CD4-positive, alpha-beta T cell (primary cell): ENCODE measurements at regions not wholly inside any gene's neighbourhood (a gene's known extent, or its start where the extent isn't known, plus 50 kb on each side); places are given as distances from the start of the nearest gene placed in this dataset.
A peak's percentile ranks its signal among the peaks of the same experiment; 100 is the strongest.
"Not testable (repeated sequence)": the region's sequence is repeated elsewhere in the genome, so short reads cannot be mapped to it uniquely, and the experiment has no call there.

Experiments used
- ATAC-seq: fragments of 200-7000 bp; cut with Tn5 transposase; one replicate; pipeline ENCODE4 v1.10.0; 2022; ENCODE audit warnings: mild to moderate bottlenecking; ENCODE audit not compliant: poor library complexity
- CTCF ChIA-PET: fragments of 350-600 bp; sonication (Branson Sonifier 250); formaldehyde crosslinking; loops from one replicate; lab custom pipeline; 2021; ENCODE audit warnings: antibody characterized with exemption, inconsistent platforms; lab: Charles Lee
- POLR2A ChIA-PET: fragments of 350-600 bp; sonication (Branson Sonifier 250); formaldehyde crosslinking; loops from one replicate; lab custom pipeline; 2021; ENCODE audit warnings: antibody characterized with exemption, inconsistent platforms; lab: Charles Lee
- DNase-seq, 14 experiments: peaks; one replicate each; pipeline ENCODE4 v3.0.0-alpha.2; 2013 to 2020; ENCODE audit warnings: mixed read lengths in 2 of 14
- H3K27ac ChIP-seq, 2 donors: one replicate each; pipeline versions ENCODE4 v1.5.1 to v1.7.0; 2013; ENCODE audit warnings: low read length in 2 of 2, low read depth in 1 of 2, mild to moderate bottlenecking in 1 of 2
- H3K27me3 ChIP-seq, 2 experiments: 1 replicate in 1 of 2; 2 replicates in 1 of 2; pipeline versions ENCODE4 v1.6.1 to v1.7.0; 2013; ENCODE audit warnings: low read length in 2 of 2, control low read depth in 1 of 2, mild to moderate bottlenecking in 1 of 2, moderate library complexity in 1 of 2; ENCODE audit not compliant: insufficient read depth in 2 of 2, control insufficient read depth in 1 of 2
- H3K36me3 ChIP-seq: one replicate; pipeline ENCODE4 v1.6.1; 2013; ENCODE audit warnings: low read length, control low read depth; ENCODE audit not compliant: insufficient read depth
- H3K4me1 ChIP-seq: one replicate; pipeline ENCODE4 v1.6.1; 2013; ENCODE audit warnings: low read length, control low read depth; ENCODE audit not compliant: insufficient read depth
- H3K4me3 ChIP-seq: one replicate; pipeline ENCODE4 v1.5.1; 2013; ENCODE audit warnings: mild to moderate bottlenecking, low read length, moderate library complexity
- H3K9me3 ChIP-seq, 2 experiments: 1 replicate in 1 of 2; 2 replicates in 1 of 2; pipeline versions ENCODE4 v1.6.1 to v1.7.0; 2013; ENCODE audit warnings: low read length in 2 of 2, mild to moderate bottlenecking in 2 of 2, control low read depth in 1 of 2, moderate library complexity in 1 of 2; ENCODE audit not compliant: control insufficient read depth in 1 of 2, insufficient read depth in 1 of 2
- H3K27ac Mint-ChIP-seq: one replicate; pipeline ENCODE4 v1.8.0; 2020; ENCODE audit warnings: mixed read lengths
- H3K27me3 Mint-ChIP-seq: one replicate; pipeline ENCODE4 v1.8.0; 2021; ENCODE audit warnings: mixed read lengths
- H3K36me3 Mint-ChIP-seq: one replicate; pipeline ENCODE4 v1.8.0; 2021; ENCODE audit warnings: low read depth, mixed read lengths
- H3K4me1 Mint-ChIP-seq: one replicate; pipeline ENCODE4 v1.8.0; 2021; ENCODE audit warnings: low read depth, mixed read lengths
- H3K4me3 Mint-ChIP-seq: one replicate; pipeline ENCODE4 v1.8.0; 2020; ENCODE audit warnings: mild to moderate bottlenecking, mixed read lengths
- H3K9me3 Mint-ChIP-seq: one replicate; pipeline ENCODE4 v1.8.0; 2020; ENCODE audit warnings: mixed read lengths
- CTCF ChIP-seq: fragments of 200-600 bp; IDR thresholded peaks from one replicate; pipeline ENCODE4 v1.8.0; 2022; ENCODE audit warnings: antibody characterized with exemption, mild to moderate bottlenecking
- intact Hi-C, 2 experiments: fragments of 100-400 bp; cut with DNase I in 1 of 2; cut with micrococcal nuclease in 1 of 2; formaldehyde crosslinking; loops; one replicate each; pipeline versions ENCODE4 v1.15.1 to v1.9.0; 2023 to 2025; cut with DNase I, micrococcal nuclease

GRCh38 chr2:8602809-8603208, 79.0 kb upstream of the ID2 start:
- Mint-ChIP-seq H3K36me3 (no peaks in the 10 kb centered on the region), H3K27me3 (no peaks in the 10 kb centered on the region), H3K4me3 (no peak overlapping the region), H3K27ac (no peak overlapping the region), H3K9me3 (no peaks in the 10 kb centered on the region), H3K4me1 (no peaks in the 10 kb centered on the region)
- Histone ChIP-seq H3K27me3 (no peaks in the 10 kb centered on the region), H3K27ac (no peak overlapping the region), H3K4me3 (no peak overlapping the region), H3K36me3 (no peaks in the 10 kb centered on the region), H3K9me3 (no peaks in the 10 kb centered on the region), H3K4me1 (no peaks in the 10 kb centered on the region)
- POLR2A ChIA-PET, result interaction anchor here (0.7 kb wide), 1 partner anchor 229 kb away, joined by 3 read pairs; no protein-coding TSS in a partner anchor
- DNase-seq (peak in 2 of 14 experiments; percentile 15 to 18), ATAC-seq (no peak)
- CTCF ChIA-PET, result no interaction called here
- no peak for TF ChIP-seq CTCF
- intact Hi-C loops, result no loop called here

GRCh38 chr2:8603356-8603755, 78.5 kb upstream of the ID2 start:
- H3K27me3 Mint-ChIP-seq, CTCF ChIA-PET, intact Hi-C loops, H3K27me3 ChIP-seq, H3K27ac ChIP-seq, H3K36me3 ChIP-seq, H3K4me3 Mint-ChIP-seq, H3K4me3 ChIP-seq, H3K4me1 ChIP-seq, H3K27ac Mint-ChIP-seq, H3K9me3 Mint-ChIP-seq, H3K9me3 ChIP-seq, H3K4me1 Mint-ChIP-seq, H3K36me3 Mint-ChIP-seq, ATAC-seq: not testable (repeated sequence)
- POLR2A ChIA-PET, result interaction anchor here (0.7 kb wide), 1 partner anchor 229 kb away, joined by 3 read pairs; no protein-coding TSS in a partner anchor
- DNase-seq, result peak in 1 of 14 experiments; percentile 8

- DNase-seq (no peak), ATAC-seq (no peak)
- no peak for TF ChIP-seq CTCF
- Histone ChIP-seq H3K36me3 (no peaks in the 10 kb centered on the region), H3K9me3 (no peaks in the 10 kb centered on the region), H3K27ac (no peak overlapping the region), H3K27me3 (no peaks in the 10 kb centered on the region), H3K4me3 (no peak overlapping the region), H3K4me1 (peaks cover 4% of the 10 kb centered on the region)
- H3K27ac Mint-ChIP-seq, result no peak overlapping the region
- CTCF ChIA-PET, result no interaction called here
- intact Hi-C loops, result no loop called here
- no peaks in the 10 kb centered on the region for H3K27me3 Mint-ChIP-seq
- peaks cover 7% of the 10 kb centered on the region for H3K4me1 Mint-ChIP-seq
- POLR2A ChIA-PET, result no interaction called here
- H3K36me3 Mint-ChIP-seq, result no peaks in the 10 kb centered on the region
- H3K4me3 Mint-ChIP-seq, result no peak overlapping the region
- H3K9me3 Mint-ChIP-seq, result no peaks in the 10 kb centered on the region
Measured at GRCh38 chr2:8604262-8604661, 77.6 kb upstream of the ID2 start.

GRCh38 chr2:8605351-8606065, 76.3 kb upstream of the ID2 start:
- Histone ChIP-seq H3K27me3 (no peaks in the 10 kb centered on the region), H3K27ac (no peak overlapping the region), H3K9me3 (no peaks in the 10 kb centered on the region), H3K4me1 (peaks cover 4% of the 10 kb centered on the region), H3K4me3 (no peak overlapping the region), H3K36me3 (no peaks in the 10 kb centered on the region)
- intact Hi-C loops, result no loop called here
- DNase-seq (peak in 1 of 14 experiments; percentile 8), ATAC-seq (no peak)
- POLR2A ChIA-PET, result no interaction called here
- no peaks in the 10 kb centered on the region for H3K36me3 Mint-ChIP-seq
- no peak overlapping the region for H3K4me3 Mint-ChIP-seq
- no peak for TF ChIP-seq CTCF
- H3K4me1 Mint-ChIP-seq, result peaks cover 7% of the 10 kb centered on the region
- no peaks in the 10 kb centered on the region for H3K27me3 Mint-ChIP-seq
- no peak overlapping the region for H3K27ac Mint-ChIP-seq
- peaks cover under 1% of the 10 kb centered on the region for H3K9me3 Mint-ChIP-seq
- CTCF ChIA-PET, result no interaction called here
